Medulla oblongata (tissue), 1 donor: ENCODE measurements at regions not wholly inside any gene's neighbourhood (a gene's known extent, or its start where the extent isn't known, plus 50 kb on each side); places are given as distances from the start of the nearest gene placed in this dataset.

ENCODE experiments used
- DNase-seq: peaks from one replicate; pipeline ENCODE4 v3.0.0-alpha.2; 2015; ENCODE audit errors: extremely low spot score

- no peak for DNase-seq
Observed at GRCh38 chr21:23463365-23463764, 2143.9 kb downstream of the MRPL39 start.

GRCh38 chr21:23455676-23456075, 2151.6 kb downstream of the MRPL39 start:
- DNase-seq = no peak

- no peak for DNase-seq
Observed at GRCh38 chr21:23452384-23453083, 2154.7 kb downstream of the MRPL39 start.

- DNase-seq = no peak
Observed at GRCh38 chr21:23445307-23445706, 2162.0 kb downstream of the MRPL39 start.

GRCh38 chr21:23438081-23438480, 2169.2 kb downstream of the MRPL39 start:
- no peak for DNase-seq

GRCh38 chr21:23402929-23403520, 2204.3 kb downstream of the MRPL39 start:
- no peak for DNase-seq

GRCh38 chr21:23401278-23401677, 2206.0 kb downstream of the MRPL39 start:
- no peak for DNase-seq

- no peak for DNase-seq
Observed at GRCh38 chr21:23398726-23399125, 2208.6 kb downstream of the MRPL39 start.

- DNase-seq = no peak
Observed at GRCh38 chr21:23394458-23394857, 2212.8 kb downstream of the MRPL39 start.

GRCh38 chr21:23384679-23385078, 2222.6 kb downstream of the MRPL39 start:
- no peak for DNase-seq

- DNase-seq = no peak
Observed at GRCh38 chr21:23374155-23374554, 2233.1 kb downstream of the MRPL39 start.

- DNase-seq = no peak
Observed at GRCh38 chr21:23356905-23357304, 2250.4 kb downstream of the MRPL39 start.

GRCh38 chr21:23316190-23316589, 2291.1 kb downstream of the MRPL39 start:
- DNase-seq = no peak

GRCh38 chr21:23308741-23309140, 2298.5 kb downstream of the MRPL39 start:
- no peak for DNase-seq

GRCh38 chr21:23307065-23307464, 2300.2 kb downstream of the MRPL39 start:
- DNase-seq = no peak

GRCh38 chr21:23292292-23292691, 2294.1 kb downstream of the NCAM2 start:
- DNase-seq = no peak

GRCh38 chr21:23281917-23282316, 2283.7 kb downstream of the NCAM2 start:
- DNase-seq = no peak

GRCh38 chr21:23249760-23250159, 2251.6 kb downstream of the NCAM2 start:
- DNase-seq = no peak

GRCh38 chr21:23247334-23247733, 2249.1 kb downstream of the NCAM2 start:
- DNase-seq = no peak

- DNase-seq = no peak
Observed at GRCh38 chr21:23245255-23245654, 2247.0 kb downstream of the NCAM2 start.

- DNase-seq = no peak
Observed at GRCh38 chr21:23223882-23224281, 2225.7 kb downstream of the NCAM2 start.

- DNase-seq = no peak
Observed at GRCh38 chr21:23218667-23219066, 2220.5 kb downstream of the NCAM2 start.

GRCh38 chr21:23217597-23217996, 2219.4 kb downstream of the NCAM2 start:
- DNase-seq = no peak

- DNase-seq = no peak
Observed at GRCh38 chr21:23215261-23215660, 2217.1 kb downstream of the NCAM2 start.
